ENCODE measurements at regions not wholly inside any gene's neighbourhood (a gene's known extent, or its start where the extent isn't known, plus 50 kb on each side); places are given as distances from the start of the nearest gene placed in this dataset.

GRCh38 chr4:173960398-173960797 lies 323.1 kb downstream of the FBXO8 start:
- 60% methylated on average over 5 of the region's 5 CpGs; no CpG with 5 or more reads in 1 of the 2 donors for WGBS, 2 donors (ENCODE audit: low coverage in 1 of 2)
- no peak for DNase-seq
- intact Hi-C loops (cut with DNase I; ENCODE audit: low total_unique reads) (no loop called here), in situ Hi-C loops (cut with MboI; ENCODE audit: low pct_ligation_motif_present in 1 of 4, low pct_unique_long_range_greater_than_20kb in 1 of 4, low sequenced_read_pairs in 3 of 4) (no loop called here)
- no peaks in the 10 kb centered on the region for H3K27me3 ChIP-seq
- TF ChIP-seq POLR2AphosphoS5 (IDR thresholded peaks at IDR 0.05) (no peak), CTCF (IDR thresholded peaks at IDR 0.05) (no peak), POLR2A (IDR thresholded peaks at IDR 0.05) (no peak), EP300 (IDR thresholded peaks at IDR 0.05; ENCODE audit: low read depth) (no peak)
- no peak overlapping the region for H3K4me3 ChIP-seq
- no peaks in the 10 kb centered on the region for H3K9me3 ChIP-seq
- no peak overlapping the region for H3K27ac ChIP-seq
- H3K36me3 ChIP-seq: no peaks in the 10 kb centered on the region
- H3K4me1 ChIP-seq: no peaks in the 10 kb centered on the region

GRCh38 chr4:173958445-173958844 lies 325.0 kb downstream of the FBXO8 start:
- H3K4me3 ChIP-seq: no peak overlapping the region
- no peaks in the 10 kb centered on the region for H3K36me3 ChIP-seq
- 2 to 13% methylated on average over 1 of the region's 1 CpG for WGBS, 2 donors (ENCODE audit: low coverage in 1 of 2)
- TF ChIP-seq EP300 (IDR thresholded peaks at IDR 0.05; ENCODE audit: low read depth) (no peak), POLR2AphosphoS5 (IDR thresholded peaks at IDR 0.05) (no peak), POLR2A (IDR thresholded peaks at IDR 0.05) (no peak), CTCF (IDR thresholded peaks at IDR 0.05) (no peak)
- no peak for DNase-seq
- in situ Hi-C loops (cut with MboI; ENCODE audit: low pct_ligation_motif_present in 1 of 4, low pct_unique_long_range_greater_than_20kb in 1 of 4, low sequenced_read_pairs in 3 of 4): no loop called here
- H3K9me3 ChIP-seq: no peaks in the 10 kb centered on the region
- no peaks in the 10 kb centered on the region for H3K27me3 ChIP-seq
- no peak overlapping the region for H3K27ac ChIP-seq
- H3K4me1 ChIP-seq: no peaks in the 10 kb centered on the region
- intact Hi-C loops (cut with DNase I; ENCODE audit: low total_unique reads): no loop called here

- H3K9me3 ChIP-seq: no peaks in the 10 kb centered on the region
- DNase-seq: no peak
- no peaks in the 10 kb centered on the region for H3K27me3 ChIP-seq
- intact Hi-C loops (cut with DNase I; ENCODE audit: low total_unique reads): no loop called here
- H3K4me3 ChIP-seq: no peak overlapping the region
- 72% methylated on average over 1 of the region's 1 CpG; no CpG with 5 or more reads in 1 of the 2 donors for WGBS, 2 donors (ENCODE audit: low coverage in 1 of 2)
- no peak for TF ChIP-seq CTCF (IDR thresholded peaks at IDR 0.05)
- H3K36me3 ChIP-seq: no peaks in the 10 kb centered on the region
- in situ Hi-C loops (cut with MboI; ENCODE audit: low pct_ligation_motif_present in 1 of 4, low pct_unique_long_range_greater_than_20kb in 1 of 4, low sequenced_read_pairs in 3 of 4): no loop called here
- H3K27ac ChIP-seq: no peak overlapping the region
- no peaks in the 10 kb centered on the region for H3K4me1 ChIP-seq
Measured at GRCh38 chr4:173943547-173943946, 339.9 kb downstream of the FBXO8 start.

- TF ChIP-seq POLR2AphosphoS5 (IDR thresholded peaks at IDR 0.05): no peak
- TF ChIP-seq POLR2A (IDR thresholded peaks at IDR 0.05): no peak
- TF ChIP-seq EP300 (IDR thresholded peaks at IDR 0.05; ENCODE audit: low read depth): no peak
- TF ChIP-seq CTCF (IDR thresholded peaks at IDR 0.05): no peak
- in situ Hi-C loops (cut with MboI; ENCODE audit: low pct_ligation_motif_present in 1 of 4, low pct_unique_long_range_greater_than_20kb in 1 of 4, low sequenced_read_pairs in 3 of 4) (no loop called here), intact Hi-C loops (cut with DNase I; ENCODE audit: low total_unique reads) (no loop called here)
- no peaks in the 10 kb centered on the region for H3K4me1 ChIP-seq
- no peak overlapping the region for H3K4me3 ChIP-seq
- no peak overlapping the region for H3K27ac ChIP-seq
- no peaks in the 10 kb centered on the region for H3K27me3 ChIP-seq
- no peaks in the 10 kb centered on the region for H3K36me3 ChIP-seq
- DNase-seq: no peak
- 12 to 29% methylated on average over 5 of the region's 5 CpGs for WGBS, 2 donors (ENCODE audit: low coverage in 1 of 2)
- H3K9me3 ChIP-seq: no peaks in the 10 kb centered on the region
Measured at GRCh38 chr4:173940146-173940545, 343.3 kb downstream of the FBXO8 start.

Measured in transverse colon (tissue), 4 donors.